ENCODE measurements at regions not wholly inside any gene's neighbourhood (a gene's known extent, or its start where the extent isn't known, plus 50 kb on each side); places are given as distances from the start of the nearest gene placed in this dataset.

GRCh38 chr21:38995071-38995669 lies 188.1 kb downstream of the PSMG1 start:
- TF ChIP-seq POLR2A (IDR thresholded peaks at IDR 0.05; ENCODE audit: low read depth, low read length): no peak
- FAIRE-seq: no peak
- no peak for DNase-seq (ENCODE audit: insufficient read length, low spot score)

- no peak for FAIRE-seq
- TF ChIP-seq POLR2A (IDR thresholded peaks at IDR 0.05; ENCODE audit: low read depth, low read length): no peak
- DNase-seq (ENCODE audit: insufficient read length, low spot score): no peak
These were observed 188.3 kb downstream of the ETS2 start for GRCh38 chr21:38994042-38994441.

GRCh38 chr21:38993561-38993960 lies 187.8 kb downstream of the ETS2 start:
- FAIRE-seq (peak; percentile 61), DNase-seq (ENCODE audit: insufficient read length, low spot score) (peak; percentile 78)

GRCh38 chr21:38992737-38993136 lies 187.0 kb downstream of the ETS2 start:
- FAIRE-seq (no peak), DNase-seq (ENCODE audit: insufficient read length, low spot score) (no peak)
- TF ChIP-seq POLR2A (IDR thresholded peaks at IDR 0.05; ENCODE audit: low read depth, low read length): no peak

More at GRCh38 chr21:38993561-38993960, 187.8 kb downstream of the ETS2 start:
- TF ChIP-seq POLR2A (IDR thresholded peaks at IDR 0.05; ENCODE audit: low read depth, low read length): no peak

- FAIRE-seq: no peak
- no peak for TF ChIP-seq POLR2A (IDR thresholded peaks at IDR 0.05; ENCODE audit: low read depth, low read length)
- DNase-seq (ENCODE audit: insufficient read length, low spot score): no peak
These were observed 184.7 kb downstream of the ETS2 start for GRCh38 chr21:38990424-38990794.

GRCh38 chr21:38989745-38990423 lies 184.2 kb downstream of the ETS2 start:
- DNase-seq (ENCODE audit: insufficient read length, low spot score) (no peak), FAIRE-seq (no peak)
- no peak for TF ChIP-seq POLR2A (IDR thresholded peaks at IDR 0.05; ENCODE audit: low read depth, low read length)

- no peak for FAIRE-seq
- no peak for DNase-seq (ENCODE audit: insufficient read length, low spot score)
- no peak for TF ChIP-seq POLR2A (IDR thresholded peaks at IDR 0.05; ENCODE audit: low read depth, low read length)
These were observed 183.6 kb downstream of the ETS2 start for GRCh38 chr21:38989379-38989744.

- no peak for FAIRE-seq
- no peak for TF ChIP-seq POLR2A (IDR thresholded peaks at IDR 0.05; ENCODE audit: low read depth, low read length)
- no peak for DNase-seq (ENCODE audit: insufficient read length, low spot score)
These were observed 183.0 kb downstream of the ETS2 start for GRCh38 chr21:38988509-38989378.

GRCh38 chr21:38987633-38988508 lies 182.1 kb downstream of the ETS2 start:
- TF ChIP-seq POLR2A (IDR thresholded peaks at IDR 0.05; ENCODE audit: low read depth, low read length): no peak
- FAIRE-seq: no peak
- DNase-seq (ENCODE audit: insufficient read length, low spot score): no peak

- no peak for TF ChIP-seq POLR2A (IDR thresholded peaks at IDR 0.05; ENCODE audit: low read depth, low read length)
- DNase-seq (ENCODE audit: insufficient read length, low spot score) (no peak), FAIRE-seq (no peak)
These were observed 181.3 kb downstream of the ETS2 start for GRCh38 chr21:38986806-38987632.

- DNase-seq (ENCODE audit: insufficient read length, low spot score): no peak
- no peak for FAIRE-seq
- TF ChIP-seq POLR2A (IDR thresholded peaks at IDR 0.05; ENCODE audit: low read depth, low read length): no peak
These were observed 180.7 kb downstream of the ETS2 start for GRCh38 chr21:38986406-38986805.

GRCh38 chr21:38985568-38986378 lies 180.0 kb downstream of the ETS2 start:
- TF ChIP-seq POLR2A (IDR thresholded peaks at IDR 0.05; ENCODE audit: low read depth, low read length): no peak
- FAIRE-seq (no peak), DNase-seq (ENCODE audit: insufficient read length, low spot score) (peak; percentile 23)
